Peyer's patch (tissue), 4 donors: ENCODE measurements at regions not wholly inside any gene's neighbourhood (a gene's known extent, or its start where the extent isn't known, plus 50 kb on each side); places are given as distances from the start of the nearest gene placed in this dataset.
"Not testable (repeated sequence)": the region's sequence is repeated elsewhere in the genome, so short reads cannot be mapped to it uniquely, and the experiment has no call there.

ENCODE experiments used
- CTCF ChIP-seq, 6 experiments: fragments of 450-650 bp in 4 of 6; fragments of 200-600 bp in 2 of 6; sonication (generic) in 1 of 6; IDR thresholded peaks; one replicate each; pipeline ENCODE4 v1.5.1; 2017 to 2019; ENCODE audit warnings: antibody characterized with exemption in 6 of 6, mild to moderate bottlenecking in 3 of 6, moderate library complexity in 1 of 6
- POLR2A ChIP-seq, 2 donors: fragments of 450-650 bp; IDR thresholded peaks; one replicate each; pipeline ENCODE4 v1.5.1; 2017; ENCODE audit warnings: antibody characterized with exemption in 2 of 2, mild to moderate bottlenecking in 2 of 2, moderate library complexity in 2 of 2

GRCh38 chr22:23424551-23425068 is 155.5 kb downstream of the IGLL1 start:
- not testable (repeated sequence) for TF ChIP-seq CTCF, POLR2A (IDR thresholded peaks at IDR 0.05)
